Activated CD8-positive, alpha-beta T cell treated with anti-CD3 and anti-CD28 coated beads for 36 hours (primary cell): ENCODE measurements at regions not wholly inside any gene's neighbourhood (a gene's known extent, or its start where the extent isn't known, plus 50 kb on each side); places are given as distances from the start of the nearest gene placed in this dataset.
"Not testable (repeated sequence)": the region's sequence is repeated elsewhere in the genome, so short reads cannot be mapped to it uniquely, and the experiment has no call there.

Experiments
- ATAC-seq: fragments of 200-7000 bp; cut with Tn5 transposase; one replicate; pipeline ENCODE4 v1.10.0; 2021; ENCODE audit warnings: mild to moderate bottlenecking, moderate library complexity
- CTCF ChIA-PET: fragments of 350-600 bp; sonication (Branson Sonifier 250); formaldehyde crosslinking; loops from one replicate; lab custom pipeline; 2021; ENCODE audit warnings: antibody characterized with exemption; lab: Charles Lee
- POLR2A ChIA-PET: fragments of 350-600 bp; sonication (Branson Sonifier 250); formaldehyde crosslinking; loops from one replicate; lab custom pipeline; 2021; ENCODE audit warnings: antibody characterized with exemption; lab: Charles Lee
- DNase-seq: peaks from one replicate; pipeline ENCODE4 v3.0.0-alpha.2; 2020
- H3K27ac Mint-ChIP-seq: one replicate; pipeline ENCODE4 v1.8.0; 2021; ENCODE audit warnings: mild to moderate bottlenecking, mixed read lengths
- H3K27me3 Mint-ChIP-seq: one replicate; pipeline ENCODE4 v1.8.0; 2021; ENCODE audit warnings: mixed read lengths
- H3K36me3 Mint-ChIP-seq: one replicate; pipeline ENCODE4 v1.8.0; 2021; ENCODE audit warnings: low read depth, mixed read lengths
- H3K4me1 Mint-ChIP-seq: one replicate; pipeline ENCODE4 v1.8.0; 2021; ENCODE audit warnings: low read depth, mixed read lengths
- H3K4me3 Mint-ChIP-seq: one replicate; pipeline ENCODE4 v1.8.0; 2021; ENCODE audit warnings: mild to moderate bottlenecking, moderate library complexity, mixed read lengths
- H3K9me3 Mint-ChIP-seq: one replicate; pipeline ENCODE4 v1.8.0; 2021; ENCODE audit warnings: mixed read lengths
- intact Hi-C: fragments of 100-400 bp; cut with micrococcal nuclease; formaldehyde crosslinking; loops from one replicate; pipeline ENCODE4 v1.10.0; 2022
- TF ChIP-seq, protein P1 (sequence below): fragments of 200-600 bp; IDR thresholded peaks from one replicate; pipeline ENCODE4 v1.8.0; 2022; ENCODE audit warnings: antibody characterized with exemption, mild to moderate bottlenecking

DNA sequence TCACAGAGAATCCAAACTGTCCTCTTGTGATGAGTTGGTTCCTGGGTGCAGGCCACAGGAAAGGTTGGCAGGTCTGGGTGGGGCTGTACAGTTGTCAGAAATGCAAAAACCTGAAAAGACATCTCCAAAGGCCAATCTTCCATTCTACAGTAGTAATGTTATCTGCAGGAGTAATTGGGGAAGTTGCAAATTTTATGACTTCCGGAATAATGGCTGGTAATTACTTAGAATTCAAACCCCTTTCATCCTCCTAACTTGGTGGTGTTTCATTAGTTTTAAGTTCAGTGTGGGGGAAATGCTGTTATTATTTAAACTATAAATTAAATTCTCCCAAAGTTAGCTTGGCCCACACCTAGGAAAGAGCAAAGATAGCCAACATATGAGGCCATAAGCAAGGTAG is 64.7 kb upstream of the FAT3 start:
- DNase-seq: no peak
- no peaks in the 10 kb centered on the region for H3K36me3 Mint-ChIP-seq
- no peak overlapping the region for H3K4me3 Mint-ChIP-seq
- intact Hi-C loops: no loop called here
- ChIA-PET POLR2A (no interaction called here), CTCF (no interaction called here)
- H3K27ac Mint-ChIP-seq: no peak overlapping the region
- ATAC-seq: no peak
- no peaks in the 10 kb centered on the region for H3K4me1 Mint-ChIP-seq
- TF ChIP-seq, protein P1, sequence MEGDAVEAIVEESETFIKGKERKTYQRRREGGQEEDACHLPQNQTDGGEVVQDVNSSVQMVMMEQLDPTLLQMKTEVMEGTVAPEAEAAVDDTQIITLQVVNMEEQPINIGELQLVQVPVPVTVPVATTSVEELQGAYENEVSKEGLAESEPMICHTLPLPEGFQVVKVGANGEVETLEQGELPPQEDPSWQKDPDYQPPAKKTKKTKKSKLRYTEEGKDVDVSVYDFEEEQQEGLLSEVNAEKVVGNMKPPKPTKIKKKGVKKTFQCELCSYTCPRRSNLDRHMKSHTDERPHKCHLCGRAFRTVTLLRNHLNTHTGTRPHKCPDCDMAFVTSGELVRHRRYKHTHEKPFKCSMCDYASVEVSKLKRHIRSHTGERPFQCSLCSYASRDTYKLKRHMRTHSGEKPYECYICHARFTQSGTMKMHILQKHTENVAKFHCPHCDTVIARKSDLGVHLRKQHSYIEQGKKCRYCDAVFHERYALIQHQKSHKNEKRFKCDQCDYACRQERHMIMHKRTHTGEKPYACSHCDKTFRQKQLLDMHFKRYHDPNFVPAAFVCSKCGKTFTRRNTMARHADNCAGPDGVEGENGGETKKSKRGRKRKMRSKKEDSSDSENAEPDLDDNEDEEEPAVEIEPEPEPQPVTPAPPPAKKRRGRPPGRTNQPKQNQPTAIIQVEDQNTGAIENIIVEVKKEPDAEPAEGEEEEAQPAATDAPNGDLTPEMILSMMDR: no peak
- no peaks in the 10 kb centered on the region for H3K27me3 Mint-ChIP-seq
- H3K9me3 Mint-ChIP-seq: peaks cover 4% of the 10 kb centered on the region

DNA sequence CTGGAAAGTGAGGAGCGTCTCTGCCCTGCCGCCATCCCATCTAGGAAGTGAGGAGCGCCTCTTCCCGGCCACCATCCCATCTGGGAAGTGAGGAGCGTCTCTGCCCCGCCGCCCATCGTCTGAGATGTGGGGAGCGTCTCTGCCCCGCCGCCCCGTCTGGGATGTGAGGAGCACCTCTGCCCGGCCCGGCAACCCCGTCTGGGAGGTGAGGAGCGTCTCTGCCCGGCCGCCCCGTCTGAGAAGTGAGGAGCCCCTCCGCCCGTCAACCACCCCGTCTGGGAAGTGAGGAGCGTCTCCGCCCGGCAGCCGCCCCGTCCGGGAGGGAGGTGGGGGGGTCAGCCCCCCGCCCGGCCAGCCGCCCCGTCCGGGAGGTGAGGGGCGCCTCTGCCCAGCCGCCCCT is 67.2 kb upstream of the FAT3 start:
- H3K27me3 Mint-ChIP-seq, CTCF ChIA-PET, H3K4me1 Mint-ChIP-seq, intact Hi-C loops, ATAC-seq, H3K27ac Mint-ChIP-seq, DNase-seq, POLR2A ChIA-PET, H3K4me3 Mint-ChIP-seq, H3K9me3 Mint-ChIP-seq, H3K36me3 Mint-ChIP-seq: not testable (repeated sequence)

DNA sequence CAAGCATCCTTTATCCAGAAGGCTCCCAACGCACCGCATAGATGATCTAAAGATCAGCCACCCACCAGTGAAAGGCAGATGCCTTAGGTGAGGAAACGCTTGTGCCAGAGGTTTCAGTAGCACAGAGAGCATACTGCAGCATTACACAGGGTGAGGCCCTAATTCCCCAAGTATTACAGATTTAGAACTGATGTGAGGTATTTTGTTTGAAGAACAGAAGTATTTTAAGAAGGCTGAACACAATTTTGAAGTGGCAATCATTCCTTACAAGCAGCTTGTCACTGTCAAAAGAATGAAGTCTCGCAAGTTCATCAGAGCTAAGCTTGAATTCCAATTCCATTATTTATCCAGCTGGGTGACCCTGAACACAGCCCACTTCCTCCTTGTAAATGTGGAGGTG is 70.0 kb upstream of the FAT3 start:
- Mint-ChIP-seq H3K36me3 (no peaks in the 10 kb centered on the region), H3K9me3 (peaks cover 3% of the 10 kb centered on the region), H3K27ac (no peak overlapping the region), H3K4me1 (no peaks in the 10 kb centered on the region), H3K27me3 (no peaks in the 10 kb centered on the region), H3K4me3 (no peak overlapping the region)
- ChIA-PET CTCF (interaction anchor here (0.8 kb wide), 1 partner anchor 11 kb away, joined by 3 read pairs; no protein-coding TSS in a partner anchor), POLR2A (no interaction called here)
- TF ChIP-seq, protein P1: no peak
- DNase-seq (no peak), ATAC-seq (no peak)
- intact Hi-C loops: no loop called here

DNA sequence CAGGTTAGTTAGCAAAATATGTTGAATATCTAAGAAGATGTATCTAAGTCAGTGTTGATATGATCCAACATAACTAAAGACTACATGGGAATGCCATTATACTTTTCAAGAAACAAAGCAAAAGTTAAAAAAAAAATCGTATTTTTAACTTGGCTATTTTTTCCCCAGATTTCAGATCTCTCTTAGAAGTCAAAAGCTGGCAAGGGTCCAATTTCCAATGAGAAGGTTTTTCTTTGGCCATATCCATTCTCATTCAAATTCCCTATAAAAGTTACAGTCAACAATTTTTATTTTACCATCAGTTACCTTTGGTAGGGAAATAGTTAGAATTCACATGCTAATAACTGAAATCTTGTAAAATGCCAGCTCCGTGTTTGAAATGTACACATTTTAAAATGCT is 70.5 kb upstream of the FAT3 start:
- ChIA-PET CTCF (interaction anchor here (0.8 kb wide), 1 partner anchor 12 kb away, joined by 3 read pairs; no protein-coding TSS in a partner anchor), POLR2A (no interaction called here)
- Mint-ChIP-seq H3K4me3 (no peak overlapping the region), H3K4me1 (no peaks in the 10 kb centered on the region), H3K27ac (no peak overlapping the region), H3K9me3 (peaks cover 3% of the 10 kb centered on the region), H3K27me3 (no peaks in the 10 kb centered on the region), H3K36me3 (no peaks in the 10 kb centered on the region)
- intact Hi-C loops: no loop called here
- DNase-seq: no peak
- TF ChIP-seq, protein P1: no peak
- no peak for ATAC-seq

DNA sequence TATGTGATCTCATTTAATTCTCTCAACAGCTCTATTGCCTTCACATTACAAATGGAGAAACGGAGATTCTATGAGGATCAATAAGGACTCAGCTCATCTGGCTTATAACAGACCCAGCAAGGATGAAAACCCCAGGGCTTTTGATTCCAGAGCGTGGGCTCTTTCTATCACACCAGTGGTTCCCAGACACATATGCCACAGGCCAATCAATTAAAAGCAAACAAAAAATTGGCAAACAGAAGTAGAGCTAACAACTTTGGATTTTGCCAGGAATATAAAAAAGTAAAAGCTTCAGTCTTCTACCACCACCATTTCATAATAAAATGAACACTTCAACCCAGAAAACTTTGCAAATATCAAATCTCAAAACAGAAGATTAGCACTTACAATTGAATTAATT is 71.1 kb upstream of the FAT3 start:
- peaks cover 3% of the 10 kb centered on the region for H3K9me3 Mint-ChIP-seq
- TF ChIP-seq, protein P1: no peak
- CTCF ChIA-PET: no interaction called here
- H3K4me1 Mint-ChIP-seq: no peaks in the 10 kb centered on the region
- ATAC-seq: no peak
- no peak overlapping the region for H3K27ac Mint-ChIP-seq
- H3K4me3 Mint-ChIP-seq: no peak overlapping the region
- no peaks in the 10 kb centered on the region for H3K27me3 Mint-ChIP-seq
- no peaks in the 10 kb centered on the region for H3K36me3 Mint-ChIP-seq
- POLR2A ChIA-PET: no interaction called here
- no peak for DNase-seq
- intact Hi-C loops: no loop called here

DNA sequence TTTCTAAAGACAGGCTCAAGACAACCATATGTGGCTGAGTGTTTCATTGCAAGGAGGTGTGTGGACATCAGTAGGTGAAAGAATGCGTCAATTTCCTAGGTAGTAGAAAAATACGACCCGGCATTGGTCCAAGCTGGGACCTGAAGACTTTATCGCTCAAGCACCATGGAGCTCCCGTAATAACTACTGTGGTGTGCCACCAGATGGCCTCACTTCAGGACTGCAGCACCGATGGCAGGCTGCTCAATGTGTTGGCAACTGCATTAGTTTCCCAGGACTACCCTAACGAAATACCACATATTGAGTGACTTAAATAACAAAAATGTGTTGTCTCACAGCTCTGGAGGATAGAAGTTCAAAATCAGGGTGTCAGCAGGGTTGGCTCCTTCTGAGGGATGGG is 72.4 kb upstream of the FAT3 start:
- Mint-ChIP-seq H3K4me1 (no peaks in the 10 kb centered on the region), H3K4me3 (no peak overlapping the region), H3K36me3 (no peaks in the 10 kb centered on the region), H3K9me3 (peaks cover 3% of the 10 kb centered on the region), H3K27ac (no peak overlapping the region), H3K27me3 (no peaks in the 10 kb centered on the region)
- intact Hi-C loops: no loop called here
- TF ChIP-seq, protein P1: no peak
- POLR2A ChIA-PET: no interaction called here
- DNase-seq: no peak
- CTCF ChIA-PET: no interaction called here
- ATAC-seq: no peak
